ENCODE measurements at regions not wholly inside any gene's neighbourhood (a gene's known extent, or its start where the extent isn't known, plus 50 kb on each side); places are given as distances from the start of the nearest gene placed in this dataset.
A peak's percentile ranks its signal among the peaks of the same experiment; 100 is the strongest.
"Not testable (repeated sequence)": the region's sequence is repeated elsewhere in the genome, so short reads cannot be mapped to it uniquely, and the experiment has no call there.

DNA sequence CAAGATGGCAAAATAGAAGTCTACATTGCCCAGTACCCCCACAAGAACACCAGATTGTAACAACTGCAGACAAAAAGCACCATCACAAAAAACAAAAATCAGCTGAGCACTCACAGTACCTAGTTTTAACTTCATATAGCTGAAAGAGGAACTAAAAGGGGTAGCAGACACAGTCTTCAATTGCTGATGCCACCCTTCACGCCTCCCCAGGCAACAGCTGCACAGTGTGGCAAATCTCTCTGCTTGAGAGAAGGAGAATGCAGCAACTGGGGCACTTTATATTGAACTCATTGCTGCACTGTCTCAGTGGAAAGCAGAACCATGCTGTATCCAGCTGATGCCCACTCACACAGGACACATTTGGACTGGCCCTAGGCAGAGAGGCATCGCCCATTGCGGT lies 2714.5 kb upstream of the PCDH20 start:
- Histone ChIP-seq H3K4me1 (ENCODE audit: control extremely low read depth in 1 of 4, control insufficient read depth in 4 of 4, insufficient read depth in 4 of 4, low read length in 3 of 4) (no peaks in the 10 kb centered on the region), H3K27me3 (replicated peaks in 2 of 5; ENCODE audit: control insufficient read depth in 4 of 5, insufficient read depth in 5 of 5, low read length in 4 of 5) (no peaks in the 10 kb centered on the region), H3K27ac (ENCODE audit: insufficient read depth in 1 of 2, low read depth in 1 of 2, low read length in 2 of 2, poor library complexity in 1 of 2, severe bottlenecking in 2 of 2) (no peak overlapping the region), H3K36me3 (ENCODE audit: control insufficient read depth in 4 of 4, insufficient read depth in 4 of 4, low read length in 3 of 4) (no peaks in the 10 kb centered on the region), H3K4me3 (ENCODE audit: control insufficient read depth in 1 of 7, extremely low read depth in 1 of 7, insufficient read depth in 4 of 7, low read depth in 2 of 7, low read length in 6 of 7) (no peak overlapping the region), H3K9me3 (ENCODE audit: control extremely low read depth in 1 of 5, control insufficient read depth in 4 of 5, insufficient read depth in 2 of 5, low read depth in 1 of 5, low read length in 4 of 5) (no peaks in the 10 kb centered on the region)
- ChIA-PET CTCF (interaction anchor here (0.8 kb wide), 1 partner anchor 78 kb away, joined by 3 read pairs; no protein-coding TSS in a partner anchor), POLR2A (no interaction called here)
- DNase-seq = peak in 1 of 3 donors; percentile 4
- 86% methylated on average over 3 of the region's 3 CpGs for WGBS (ENCODE audit: insufficient coverage)

DNA sequence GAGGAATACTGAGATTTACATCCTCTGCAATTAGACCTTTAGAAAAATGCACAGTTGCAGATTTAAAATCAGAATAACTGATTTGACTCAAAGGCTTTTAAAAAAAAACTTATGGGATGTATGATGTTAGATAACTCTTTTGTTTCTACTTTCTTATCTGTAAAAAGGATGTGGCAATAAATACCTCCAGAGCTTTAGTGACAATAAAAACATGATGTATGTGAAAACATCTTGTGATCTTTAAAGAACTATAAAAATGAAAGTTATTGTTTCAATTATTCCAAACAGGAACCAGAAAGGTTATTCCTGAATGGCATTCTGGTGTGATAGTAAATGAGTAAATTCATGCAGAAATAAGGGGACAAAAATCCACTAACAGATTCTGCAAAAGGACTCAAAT lies 2712.2 kb upstream of the PCDH20 start:
- H3K27me3 ChIP-seq (replicated peaks in 2 of 5; ENCODE audit: control insufficient read depth in 4 of 5, insufficient read depth in 5 of 5, low read length in 4 of 5) = no peaks in the 10 kb centered on the region
- H3K9me3 ChIP-seq (ENCODE audit: control extremely low read depth in 1 of 5, control insufficient read depth in 4 of 5, insufficient read depth in 2 of 5, low read depth in 1 of 5, low read length in 4 of 5) = no peaks in the 10 kb centered on the region
- POLR2A ChIA-PET = no interaction called here
- H3K4me3 ChIP-seq (ENCODE audit: control insufficient read depth in 1 of 7, extremely low read depth in 1 of 7, insufficient read depth in 4 of 7, low read depth in 2 of 7, low read length in 6 of 7) = no peak overlapping the region
- H3K27ac ChIP-seq (ENCODE audit: insufficient read depth in 1 of 2, low read depth in 1 of 2, low read length in 2 of 2, poor library complexity in 1 of 2, severe bottlenecking in 2 of 2) = no peak overlapping the region
- CTCF ChIA-PET = no interaction called here
- H3K4me1 ChIP-seq (ENCODE audit: control extremely low read depth in 1 of 4, control insufficient read depth in 4 of 4, insufficient read depth in 4 of 4, low read length in 3 of 4) = no peaks in the 10 kb centered on the region
- DNase-seq = no peak
- H3K36me3 ChIP-seq (ENCODE audit: control insufficient read depth in 4 of 4, insufficient read depth in 4 of 4, low read length in 3 of 4) = no peaks in the 10 kb centered on the region

DNA sequence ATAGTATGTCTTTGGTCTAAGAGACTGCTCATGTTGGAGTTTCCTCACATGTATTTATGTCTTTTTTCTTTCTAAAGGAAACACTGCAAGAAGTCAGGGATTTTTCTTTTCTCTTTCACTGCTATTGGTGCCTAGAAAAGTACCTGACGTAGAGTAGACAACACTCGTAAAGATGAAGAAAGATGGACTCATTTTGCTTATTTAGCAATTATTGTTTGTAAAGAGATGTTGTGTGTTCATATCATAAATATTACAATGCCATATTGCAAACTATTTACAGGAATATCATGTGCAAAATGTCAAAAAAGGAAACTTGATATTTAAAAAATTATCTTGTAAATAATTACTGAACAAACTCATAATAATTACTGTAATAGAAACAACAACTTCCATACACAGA lies 2711.5 kb upstream of the PCDH20 start:
- no CpG with 5 or more reads among the region's 2 CpGs for WGBS (ENCODE audit: insufficient coverage)
- no peak for DNase-seq
- no peaks in the 10 kb centered on the region for H3K4me1 ChIP-seq (ENCODE audit: control extremely low read depth in 1 of 4, control insufficient read depth in 4 of 4, insufficient read depth in 4 of 4, low read length in 3 of 4)
- H3K27me3 ChIP-seq (replicated peaks in 2 of 5; ENCODE audit: control insufficient read depth in 4 of 5, insufficient read depth in 5 of 5, low read length in 4 of 5) = no peaks in the 10 kb centered on the region
- CTCF ChIA-PET = no interaction called here
- no peaks in the 10 kb centered on the region for H3K9me3 ChIP-seq (ENCODE audit: control extremely low read depth in 1 of 5, control insufficient read depth in 4 of 5, insufficient read depth in 2 of 5, low read depth in 1 of 5, low read length in 4 of 5)
- POLR2A ChIA-PET = no interaction called here
- no peak overlapping the region for H3K4me3 ChIP-seq (ENCODE audit: control insufficient read depth in 1 of 7, extremely low read depth in 1 of 7, insufficient read depth in 4 of 7, low read depth in 2 of 7, low read length in 6 of 7)
- H3K36me3 ChIP-seq (ENCODE audit: control insufficient read depth in 4 of 4, insufficient read depth in 4 of 4, low read length in 3 of 4) = no peaks in the 10 kb centered on the region
- no peak overlapping the region for H3K27ac ChIP-seq (ENCODE audit: insufficient read depth in 1 of 2, low read depth in 1 of 2, low read length in 2 of 2, poor library complexity in 1 of 2, severe bottlenecking in 2 of 2)

DNA sequence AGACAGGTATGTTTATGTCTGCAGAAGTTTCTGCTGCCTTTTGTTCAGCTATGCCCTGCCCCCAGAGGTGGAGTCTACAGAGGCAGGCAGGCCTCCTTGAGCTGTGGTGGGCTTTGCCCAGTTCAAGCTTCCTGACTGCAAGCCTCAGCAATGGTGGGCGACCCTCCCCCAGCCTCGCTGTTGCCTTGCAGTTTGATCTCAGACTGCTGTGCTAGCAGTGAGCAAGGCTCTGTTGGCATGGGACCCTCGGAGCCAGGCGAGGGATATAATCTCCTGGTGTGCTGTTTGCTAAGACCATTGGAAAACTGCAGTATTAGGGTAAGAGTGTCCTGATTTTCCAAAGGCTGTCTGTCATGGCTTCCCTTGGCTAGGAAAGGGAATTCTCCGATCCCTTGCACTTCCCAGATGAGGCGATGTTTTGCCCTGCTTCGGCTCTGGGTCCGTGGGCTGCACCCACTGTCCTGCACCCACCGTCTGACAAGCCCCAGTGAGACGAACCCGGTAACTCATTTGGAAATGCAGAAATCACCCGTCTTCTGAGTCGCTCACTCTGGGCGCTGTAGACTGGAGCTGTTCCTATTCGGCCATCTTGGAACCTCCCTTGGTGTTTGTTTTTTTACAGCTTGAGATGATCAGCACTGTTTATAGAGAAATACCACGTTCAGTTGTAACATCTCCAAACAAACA lies 2705.5 kb upstream of the PCDH20 start:
- WGBS (ENCODE audit: insufficient coverage) = 97% methylated on average over 15 of the region's 16 CpGs
- H3K27ac ChIP-seq (ENCODE audit: insufficient read depth in 1 of 2, low read depth in 1 of 2, low read length in 2 of 2, poor library complexity in 1 of 2, severe bottlenecking in 2 of 2); H3K36me3 ChIP-seq (ENCODE audit: control insufficient read depth in 4 of 4, insufficient read depth in 4 of 4, low read length in 3 of 4); POLR2A ChIA-PET; H3K4me3 ChIP-seq (ENCODE audit: control insufficient read depth in 1 of 7, extremely low read depth in 1 of 7, insufficient read depth in 4 of 7, low read depth in 2 of 7, low read length in 6 of 7); H3K9me3 ChIP-seq (ENCODE audit: control extremely low read depth in 1 of 5, control insufficient read depth in 4 of 5, insufficient read depth in 2 of 5, low read depth in 1 of 5, low read length in 4 of 5); H3K27me3 ChIP-seq (replicated peaks in 2 of 5; ENCODE audit: control insufficient read depth in 4 of 5, insufficient read depth in 5 of 5, low read length in 4 of 5); DNase-seq; H3K4me1 ChIP-seq (ENCODE audit: control extremely low read depth in 1 of 4, control insufficient read depth in 4 of 4, insufficient read depth in 4 of 4, low read length in 3 of 4); CTCF ChIA-PET: not testable (repeated sequence)

DNA sequence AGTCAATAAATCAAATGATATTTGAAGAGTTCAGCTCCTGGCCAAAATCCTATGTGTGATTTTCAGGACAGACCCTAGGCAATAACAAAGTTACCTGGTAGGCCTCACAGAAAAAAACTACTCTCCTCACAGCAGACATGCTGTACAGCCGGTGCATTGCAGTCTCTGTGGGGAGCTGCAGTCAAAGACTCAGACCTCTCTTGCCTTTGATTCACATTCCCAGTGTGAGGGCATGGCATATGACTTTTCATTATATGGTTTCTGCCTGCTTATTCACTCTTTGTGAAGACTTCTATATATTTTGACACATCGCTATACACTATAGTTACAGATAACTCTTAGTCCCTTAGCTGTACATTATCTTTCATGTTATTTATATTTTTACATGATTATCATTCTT lies 2684.3 kb upstream of the PCDH20 start:
- no peak for DNase-seq
- Histone ChIP-seq H3K27ac (ENCODE audit: insufficient read depth in 1 of 2, low read depth in 1 of 2, low read length in 2 of 2, poor library complexity in 1 of 2, severe bottlenecking in 2 of 2) (no peak overlapping the region), H3K4me1 (ENCODE audit: control extremely low read depth in 1 of 4, control insufficient read depth in 4 of 4, insufficient read depth in 4 of 4, low read length in 3 of 4) (no peaks in the 10 kb centered on the region), H3K4me3 (ENCODE audit: control insufficient read depth in 1 of 7, extremely low read depth in 1 of 7, insufficient read depth in 4 of 7, low read depth in 2 of 7, low read length in 6 of 7) (no peak overlapping the region), H3K27me3 (replicated peaks in 2 of 5; ENCODE audit: control insufficient read depth in 4 of 5, insufficient read depth in 5 of 5, low read length in 4 of 5) (no peaks in the 10 kb centered on the region), H3K9me3 (ENCODE audit: control extremely low read depth in 1 of 5, control insufficient read depth in 4 of 5, insufficient read depth in 2 of 5, low read depth in 1 of 5, low read length in 4 of 5) (no peaks in the 10 kb centered on the region), H3K36me3 (ENCODE audit: control insufficient read depth in 4 of 4, insufficient read depth in 4 of 4, low read length in 3 of 4) (no peaks in the 10 kb centered on the region)
- CTCF ChIA-PET = no interaction called here
- 83% methylated on average over 1 of the region's 2 CpGs for WGBS (ENCODE audit: insufficient coverage)
- POLR2A ChIA-PET = no interaction called here

DNA sequence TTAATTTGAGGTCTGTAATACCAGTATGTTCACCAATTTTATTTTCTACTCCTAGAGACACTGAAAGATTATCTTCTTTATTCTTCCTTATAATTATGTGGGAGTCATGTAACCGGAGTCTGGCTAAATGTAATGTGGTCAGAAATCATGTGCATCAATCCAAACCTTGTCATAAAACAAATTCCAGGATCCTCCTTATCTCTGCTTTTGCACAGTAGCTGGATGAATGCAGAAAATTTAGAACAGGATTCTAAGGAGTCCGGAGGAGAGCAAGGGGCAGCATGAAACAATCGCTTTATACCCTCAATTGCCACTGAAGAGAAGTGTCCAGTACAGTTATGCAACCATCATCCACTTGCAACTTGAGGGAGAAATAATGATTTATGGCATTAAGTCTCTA lies 2674.7 kb upstream of the PCDH20 start:
- Histone ChIP-seq H3K4me1 (ENCODE audit: control extremely low read depth in 1 of 4, control insufficient read depth in 4 of 4, insufficient read depth in 4 of 4, low read length in 3 of 4) (no peaks in the 10 kb centered on the region), H3K27me3 (replicated peaks in 2 of 5; ENCODE audit: control insufficient read depth in 4 of 5, insufficient read depth in 5 of 5, low read length in 4 of 5) (no peaks in the 10 kb centered on the region), H3K9me3 (ENCODE audit: control extremely low read depth in 1 of 5, control insufficient read depth in 4 of 5, insufficient read depth in 2 of 5, low read depth in 1 of 5, low read length in 4 of 5) (no peaks in the 10 kb centered on the region), H3K36me3 (ENCODE audit: control insufficient read depth in 4 of 4, insufficient read depth in 4 of 4, low read length in 3 of 4) (no peaks in the 10 kb centered on the region), H3K4me3 (ENCODE audit: control insufficient read depth in 1 of 7, extremely low read depth in 1 of 7, insufficient read depth in 4 of 7, low read depth in 2 of 7, low read length in 6 of 7) (no peak overlapping the region), H3K27ac (ENCODE audit: insufficient read depth in 1 of 2, low read depth in 1 of 2, low read length in 2 of 2, poor library complexity in 1 of 2, severe bottlenecking in 2 of 2) (no peak overlapping the region)
- no CpG with 5 or more reads among the region's 3 CpGs for WGBS (ENCODE audit: insufficient coverage)
- no peak for DNase-seq
- ChIA-PET POLR2A (no interaction called here), CTCF (no interaction called here)

DNA sequence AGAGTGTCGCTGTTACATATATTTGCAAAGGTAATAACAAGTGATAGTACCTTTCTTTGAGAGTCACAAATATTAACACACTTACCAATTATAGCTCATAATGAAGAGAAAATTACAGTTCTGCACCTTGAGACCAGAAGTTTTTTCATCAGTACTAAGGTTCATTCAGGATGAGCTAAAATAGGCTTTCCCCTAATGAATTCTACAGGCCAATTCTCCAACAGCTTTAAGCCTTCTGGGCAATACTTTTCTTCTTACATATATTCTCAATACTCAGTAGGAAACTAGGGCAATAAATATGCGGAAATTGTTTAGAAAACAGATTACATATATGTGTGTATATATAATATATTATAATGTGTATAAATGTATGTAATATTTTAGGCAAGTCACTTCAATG lies 2672.8 kb upstream of the PCDH20 start:
- POLR2A ChIA-PET = no interaction called here
- WGBS (ENCODE audit: insufficient coverage) = no CpG with 5 or more reads among the region's 2 CpGs
- Histone ChIP-seq H3K4me3 (ENCODE audit: control insufficient read depth in 1 of 7, extremely low read depth in 1 of 7, insufficient read depth in 4 of 7, low read depth in 2 of 7, low read length in 6 of 7) (no peak overlapping the region), H3K27ac (ENCODE audit: insufficient read depth in 1 of 2, low read depth in 1 of 2, low read length in 2 of 2, poor library complexity in 1 of 2, severe bottlenecking in 2 of 2) (no peak overlapping the region), H3K4me1 (ENCODE audit: control extremely low read depth in 1 of 4, control insufficient read depth in 4 of 4, insufficient read depth in 4 of 4, low read length in 3 of 4) (no peaks in the 10 kb centered on the region), H3K27me3 (replicated peaks in 2 of 5; ENCODE audit: control insufficient read depth in 4 of 5, insufficient read depth in 5 of 5, low read length in 4 of 5) (no peaks in the 10 kb centered on the region), H3K9me3 (ENCODE audit: control extremely low read depth in 1 of 5, control insufficient read depth in 4 of 5, insufficient read depth in 2 of 5, low read depth in 1 of 5, low read length in 4 of 5) (no peaks in the 10 kb centered on the region), H3K36me3 (ENCODE audit: control insufficient read depth in 4 of 4, insufficient read depth in 4 of 4, low read length in 3 of 4) (no peaks in the 10 kb centered on the region)
- CTCF ChIA-PET = no interaction called here
- DNase-seq = no peak
